ENCODE measurements at regions not wholly inside any gene's neighbourhood (a gene's known extent, or its start where the extent isn't known, plus 50 kb on each side); places are given as distances from the start of the nearest gene placed in this dataset.

DNA sequence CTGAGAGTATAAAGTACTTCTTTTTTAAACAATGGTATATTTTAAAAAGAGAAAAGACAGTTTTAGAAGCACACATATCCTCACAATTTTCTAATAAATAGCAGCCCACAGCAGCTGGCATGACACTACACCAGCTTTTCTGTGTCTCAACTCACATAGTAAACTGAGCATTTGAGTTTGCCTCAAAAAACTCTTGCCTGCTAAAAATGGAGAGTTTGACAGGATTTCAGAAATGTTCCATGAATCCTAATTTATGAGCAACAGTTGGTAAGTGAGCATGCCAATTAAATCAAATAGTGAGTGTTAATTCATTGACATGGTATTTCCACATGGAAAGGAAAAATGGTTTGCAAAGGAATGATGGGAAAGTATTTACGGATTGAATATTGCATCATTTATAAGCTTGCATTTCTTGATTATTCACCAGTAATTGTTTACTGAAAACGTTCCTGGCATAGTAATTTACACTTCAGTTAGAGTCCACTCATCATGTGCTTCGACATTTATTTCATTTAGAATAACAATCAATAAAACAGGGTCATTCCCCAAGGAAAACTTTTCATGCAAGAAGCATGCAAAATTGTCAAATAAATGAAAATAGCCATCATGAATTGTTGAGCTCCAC is 323.0 kb downstream of the EFNB2 start:
- H3K9me3 ChIP-seq (ENCODE audit: control insufficient read depth, insufficient read depth, low read length), result no peaks in the 10 kb centered on the region
- H3K4me1 ChIP-seq (ENCODE audit: control insufficient read depth, insufficient read depth, low read length), result no peaks in the 10 kb centered on the region
- H3K27me3 ChIP-seq (ENCODE audit: control insufficient read depth, insufficient read depth, low read length), result no peaks in the 10 kb centered on the region
- 57% methylated on average over 1 of the region's 3 CpGs for WGBS (ENCODE audit: insufficient coverage)
- H3K4me3 ChIP-seq (ENCODE audit: low read depth, low read length), result no peak overlapping the region
- DNase-seq (ENCODE audit: low read depth in 4 of 6, low spot score in 6 of 6), result no peak
- H3K27ac ChIP-seq (ENCODE audit: low read depth, low read length), result no peak overlapping the region
- no peaks in the 10 kb centered on the region for H3K36me3 ChIP-seq (ENCODE audit: control insufficient read depth, insufficient read depth, low read length)

DNA sequence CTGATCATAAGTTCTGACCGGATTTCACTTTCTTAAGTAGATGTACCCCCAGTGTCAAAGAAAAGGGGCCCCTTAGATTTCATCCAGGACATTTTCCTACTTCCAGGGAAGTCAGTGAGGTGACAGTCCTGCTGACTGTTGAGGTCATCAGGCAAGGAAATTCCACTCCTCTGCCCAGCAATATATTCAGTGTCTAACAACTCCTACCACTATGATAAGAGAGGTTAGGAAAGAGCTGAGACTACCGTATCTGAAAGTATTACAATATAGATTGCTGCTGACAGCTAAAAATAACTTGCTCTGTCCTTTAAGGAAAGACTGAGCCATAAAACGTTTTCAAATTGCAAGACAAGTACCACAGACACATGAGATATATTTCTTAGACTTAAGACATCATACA is 325.1 kb downstream of the EFNB2 start:
- DNase-seq (ENCODE audit: low read depth in 4 of 6, low spot score in 6 of 6), result peak in 1 of 6 donors; percentile 25
- H3K4me3 ChIP-seq (ENCODE audit: low read depth, low read length), result no peak overlapping the region
- WGBS (ENCODE audit: insufficient coverage), result no CpG with 5 or more reads among the region's 3 CpGs
- no peaks in the 10 kb centered on the region for H3K9me3 ChIP-seq (ENCODE audit: control insufficient read depth, insufficient read depth, low read length)
- H3K27me3 ChIP-seq (ENCODE audit: control insufficient read depth, insufficient read depth, low read length), result no peaks in the 10 kb centered on the region
- no peaks in the 10 kb centered on the region for H3K36me3 ChIP-seq (ENCODE audit: control insufficient read depth, insufficient read depth, low read length)
- H3K4me1 ChIP-seq (ENCODE audit: control insufficient read depth, insufficient read depth, low read length), result no peaks in the 10 kb centered on the region
- no peak overlapping the region for H3K27ac ChIP-seq (ENCODE audit: low read depth, low read length)

- no peak overlapping the region for H3K4me3 ChIP-seq (ENCODE audit: low read depth, low read length)
- no peaks in the 10 kb centered on the region for H3K27me3 ChIP-seq (ENCODE audit: control insufficient read depth, insufficient read depth, low read length)
- H3K27ac ChIP-seq (ENCODE audit: low read depth, low read length), result no peak overlapping the region
- WGBS (ENCODE audit: insufficient coverage), result 83% methylated on average over 2 of the region's 2 CpGs
- DNase-seq (ENCODE audit: low read depth in 4 of 6, low spot score in 6 of 6), result no peak
- H3K4me1 ChIP-seq (ENCODE audit: control insufficient read depth, insufficient read depth, low read length), result no peaks in the 10 kb centered on the region
- H3K9me3 ChIP-seq (ENCODE audit: control insufficient read depth, insufficient read depth, low read length), result no peaks in the 10 kb centered on the region
- H3K36me3 ChIP-seq (ENCODE audit: control insufficient read depth, insufficient read depth, low read length), result no peaks in the 10 kb centered on the region
Observed at GRCh38 chr13:106205871-106206270, 329.6 kb downstream of the EFNB2 start.

GRCh38 chr13:106197496-106197895 is 338.0 kb downstream of the EFNB2 start:
- no peak for DNase-seq (ENCODE audit: low read depth in 4 of 6, low spot score in 6 of 6)
- no CpG with 5 or more reads among the region's 1 CpG for WGBS (ENCODE audit: insufficient coverage)

DNA sequence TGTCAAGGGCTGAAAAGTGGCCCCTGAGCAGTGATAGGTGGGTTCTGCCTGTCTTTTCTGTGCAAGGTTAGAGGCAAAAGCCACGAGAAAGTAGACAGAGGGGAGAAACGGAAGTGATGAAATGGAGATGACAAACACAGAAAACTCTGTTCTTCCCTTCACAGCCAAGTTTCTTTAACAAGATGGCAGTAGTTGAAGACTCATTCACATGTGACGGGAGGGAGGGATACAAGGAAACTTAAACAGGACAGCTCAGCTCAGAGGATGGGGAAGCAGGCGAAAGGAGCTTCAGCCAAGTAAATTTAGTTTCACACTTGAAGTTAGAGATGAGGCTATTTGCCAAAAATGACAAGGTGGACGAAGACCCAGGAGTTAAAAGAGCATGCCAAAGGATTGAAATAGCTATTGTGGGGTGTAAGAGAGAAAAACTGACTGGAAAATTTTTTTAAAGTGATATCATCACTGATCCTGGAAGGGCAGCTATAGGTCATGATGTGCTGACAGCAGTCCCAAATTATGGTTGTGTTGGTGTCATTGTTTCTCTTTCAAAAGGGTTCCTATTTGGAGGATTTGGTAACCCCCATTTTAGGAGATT is 347.9 kb downstream of the EFNB2 start:
- Histone ChIP-seq H3K4me3 (ENCODE audit: low read depth, low read length) (no peak overlapping the region), H3K4me1 (ENCODE audit: control insufficient read depth, insufficient read depth, low read length) (no peaks in the 10 kb centered on the region), H3K36me3 (ENCODE audit: control insufficient read depth, insufficient read depth, low read length) (no peaks in the 10 kb centered on the region), H3K27me3 (ENCODE audit: control insufficient read depth, insufficient read depth, low read length) (no peaks in the 10 kb centered on the region), H3K9me3 (ENCODE audit: control insufficient read depth, insufficient read depth, low read length) (no peaks in the 10 kb centered on the region), H3K27ac (ENCODE audit: low read depth, low read length) (no peak overlapping the region)
- WGBS (ENCODE audit: insufficient coverage), result 74% methylated on average over 3 of the region's 5 CpGs
- no peak for DNase-seq (ENCODE audit: low read depth in 4 of 6, low spot score in 6 of 6)

More at GRCh38 chr13:106197496-106197895, 338.0 kb downstream of the EFNB2 start:
- H3K4me1 ChIP-seq (ENCODE audit: control insufficient read depth, insufficient read depth, low read length), result no peaks in the 10 kb centered on the region
- H3K27ac ChIP-seq (ENCODE audit: low read depth, low read length), result no peak overlapping the region
- no peaks in the 10 kb centered on the region for H3K36me3 ChIP-seq (ENCODE audit: control insufficient read depth, insufficient read depth, low read length)
- H3K27me3 ChIP-seq (ENCODE audit: control insufficient read depth, insufficient read depth, low read length), result no peaks in the 10 kb centered on the region
- no peak overlapping the region for H3K4me3 ChIP-seq (ENCODE audit: low read depth, low read length)
- peaks cover 4% of the 10 kb centered on the region for H3K9me3 ChIP-seq (ENCODE audit: control insufficient read depth, insufficient read depth, low read length)

GRCh38 chr13:106187101-106187500 is 348.4 kb downstream of the EFNB2 start:
- no peaks in the 10 kb centered on the region for H3K4me1 ChIP-seq (ENCODE audit: control insufficient read depth, insufficient read depth, low read length)
- no peak overlapping the region for H3K4me3 ChIP-seq (ENCODE audit: low read depth, low read length)
- H3K27me3 ChIP-seq (ENCODE audit: control insufficient read depth, insufficient read depth, low read length), result no peaks in the 10 kb centered on the region
- no peak for DNase-seq (ENCODE audit: low read depth in 4 of 6, low spot score in 6 of 6)
- H3K9me3 ChIP-seq (ENCODE audit: control insufficient read depth, insufficient read depth, low read length), result no peaks in the 10 kb centered on the region
- WGBS (ENCODE audit: insufficient coverage), result 94% methylated on average over 1 of the region's 1 CpG
- H3K36me3 ChIP-seq (ENCODE audit: control insufficient read depth, insufficient read depth, low read length), result no peaks in the 10 kb centered on the region
- no peak overlapping the region for H3K27ac ChIP-seq (ENCODE audit: low read depth, low read length)

DNA sequence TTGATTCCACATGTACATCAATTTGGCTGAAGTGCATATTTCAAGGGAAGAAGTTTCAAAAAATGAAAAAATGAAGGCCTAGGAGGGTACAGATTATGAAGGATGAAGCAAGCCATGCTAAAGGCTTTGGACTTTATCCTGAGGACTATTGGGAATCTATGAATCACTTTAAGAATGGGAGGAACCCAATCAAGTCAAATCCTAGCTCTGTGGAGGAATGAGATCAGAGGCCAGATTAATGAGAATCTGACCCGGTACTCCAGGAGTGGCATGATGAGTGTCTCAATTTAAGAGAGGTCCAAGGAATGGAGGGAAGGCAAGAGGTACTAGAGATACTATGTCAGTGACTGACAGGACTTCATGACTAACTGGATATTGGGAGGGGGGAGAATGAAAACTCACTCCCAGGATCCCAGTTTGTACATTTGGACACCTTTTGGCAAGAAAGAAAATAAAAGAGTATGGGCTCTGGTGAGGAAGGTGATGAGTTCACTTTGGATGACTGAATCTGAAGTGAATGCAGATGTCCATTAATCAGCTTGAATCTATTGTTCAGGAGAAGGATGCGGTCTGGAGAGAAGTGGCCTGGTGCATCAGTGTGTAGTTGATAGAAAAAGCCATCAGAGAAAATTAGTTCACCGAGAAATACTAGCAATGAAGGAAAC is 349.0 kb downstream of the EFNB2 start:
- DNase-seq (ENCODE audit: low read depth in 4 of 6, low spot score in 6 of 6), result no peak
- Histone ChIP-seq H3K9me3 (ENCODE audit: control insufficient read depth, insufficient read depth, low read length) (no peaks in the 10 kb centered on the region), H3K4me3 (ENCODE audit: low read depth, low read length) (no peak overlapping the region), H3K4me1 (ENCODE audit: control insufficient read depth, insufficient read depth, low read length) (no peaks in the 10 kb centered on the region), H3K36me3 (ENCODE audit: control insufficient read depth, insufficient read depth, low read length) (no peaks in the 10 kb centered on the region), H3K27me3 (ENCODE audit: control insufficient read depth, insufficient read depth, low read length) (no peaks in the 10 kb centered on the region), H3K27ac (ENCODE audit: low read depth, low read length) (no peak overlapping the region)
- WGBS (ENCODE audit: insufficient coverage), result 77% methylated on average over 3 of the region's 3 CpGs

DNA sequence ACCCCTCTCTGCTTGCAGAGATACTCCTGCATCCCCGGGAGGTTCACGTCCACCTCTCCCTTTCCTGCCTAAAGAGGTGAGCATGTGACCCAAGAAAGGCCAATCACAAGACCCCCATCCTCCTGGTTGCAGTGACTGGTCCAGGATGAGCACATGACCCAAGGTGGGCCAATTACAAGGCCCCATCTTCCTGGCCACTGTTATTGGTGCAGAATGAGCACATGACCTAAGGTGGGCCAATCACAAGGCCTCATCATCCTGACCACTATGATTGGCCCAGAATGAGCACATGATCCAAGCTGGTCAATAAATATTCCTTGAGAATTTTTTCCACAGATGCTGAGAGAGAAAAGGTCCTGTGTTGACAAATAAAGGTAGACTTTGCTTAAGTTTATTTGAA is 350.7 kb downstream of the EFNB2 start:
- WGBS (ENCODE audit: insufficient coverage), result 100% methylated on average over 2 of the region's 2 CpGs
- H3K4me3 ChIP-seq (ENCODE audit: low read depth, low read length), result no peak overlapping the region
- no peak overlapping the region for H3K27ac ChIP-seq (ENCODE audit: low read depth, low read length)
- no peak for DNase-seq (ENCODE audit: low read depth in 4 of 6, low spot score in 6 of 6)
- H3K27me3 ChIP-seq (ENCODE audit: control insufficient read depth, insufficient read depth, low read length), result no peaks in the 10 kb centered on the region
- H3K36me3 ChIP-seq (ENCODE audit: control insufficient read depth, insufficient read depth, low read length), result no peaks in the 10 kb centered on the region
- H3K9me3 ChIP-seq (ENCODE audit: control insufficient read depth, insufficient read depth, low read length), result peaks cover 3% of the 10 kb centered on the region
- no peaks in the 10 kb centered on the region for H3K4me1 ChIP-seq (ENCODE audit: control insufficient read depth, insufficient read depth, low read length)

GRCh38 chr13:106183410-106184065 is 351.9 kb downstream of the EFNB2 start:
- Histone ChIP-seq H3K4me3 (ENCODE audit: low read depth, low read length) (no peak overlapping the region), H3K36me3 (ENCODE audit: control insufficient read depth, insufficient read depth, low read length) (no peaks in the 10 kb centered on the region), H3K27ac (ENCODE audit: low read depth, low read length) (no peak overlapping the region), H3K4me1 (ENCODE audit: control insufficient read depth, insufficient read depth, low read length) (no peaks in the 10 kb centered on the region), H3K9me3 (ENCODE audit: control insufficient read depth, insufficient read depth, low read length) (peaks cover 3% of the 10 kb centered on the region), H3K27me3 (ENCODE audit: control insufficient read depth, insufficient read depth, low read length) (no peaks in the 10 kb centered on the region)
- 33% methylated on average over 12 of the region's 16 CpGs for WGBS (ENCODE audit: insufficient coverage)
- DNase-seq (ENCODE audit: low read depth in 4 of 6, low spot score in 6 of 6), result peak in 1 of 6 donors; percentile 35
